GM19043 (cell line): ENCODE measurements at regions not wholly inside any gene's neighbourhood (a gene's known extent, or its start where the extent isn't known, plus 50 kb on each side); places are given as distances from the start of the nearest gene placed in this dataset.
"Not testable (repeated sequence)": the region's sequence is repeated elsewhere in the genome, so short reads cannot be mapped to it uniquely, and the experiment has no call there.

Source experiments
- ATAC-seq: cut with Tn5 transposase; IDR thresholded peaks from one replicate; pipeline ENCODE4 v1.9.1; 2021; ENCODE audit warnings: low read depth; ENCODE audit not compliant: unreplicated experiment

DNA sequence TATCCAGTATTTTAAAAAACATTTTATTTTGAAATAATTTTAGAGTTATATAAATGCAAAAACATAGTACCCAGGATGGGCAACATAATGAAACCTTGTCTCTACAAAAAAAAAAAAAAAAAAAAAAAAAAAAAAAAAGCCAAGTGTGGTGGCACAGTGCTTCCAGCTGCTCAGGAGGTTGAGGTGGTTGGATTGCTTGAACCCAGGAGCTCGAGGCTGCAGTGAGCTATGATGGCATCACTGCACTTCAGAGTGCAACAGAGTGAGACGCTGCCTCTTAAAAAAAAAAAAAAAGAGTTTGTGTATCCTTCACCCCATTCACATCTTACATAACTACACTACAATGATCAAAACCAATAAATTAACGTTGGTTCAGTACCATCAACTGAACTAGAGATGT lies 115.6 kb upstream of the KIF26B start:
- ATAC-seq: no peak

DNA sequence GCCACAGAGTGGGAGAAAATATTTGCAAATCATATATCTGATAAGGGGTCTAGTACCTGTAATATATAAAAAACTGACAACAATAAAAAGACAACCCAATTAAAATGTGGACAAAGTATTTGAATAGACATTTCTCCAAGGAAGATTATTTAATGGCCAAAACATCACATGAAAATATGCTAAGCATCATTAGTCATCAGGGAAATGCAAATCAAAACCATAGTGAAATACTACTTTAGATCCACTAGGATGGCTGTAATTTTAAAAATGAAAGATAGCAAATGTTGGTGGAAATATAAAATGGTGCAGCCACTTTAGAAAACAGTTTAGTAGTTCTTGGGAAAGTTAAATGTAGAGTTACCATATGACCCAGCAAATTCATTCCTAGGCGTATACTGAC lies 118.7 kb upstream of the KIF26B start:
- no peak for ATAC-seq

DNA sequence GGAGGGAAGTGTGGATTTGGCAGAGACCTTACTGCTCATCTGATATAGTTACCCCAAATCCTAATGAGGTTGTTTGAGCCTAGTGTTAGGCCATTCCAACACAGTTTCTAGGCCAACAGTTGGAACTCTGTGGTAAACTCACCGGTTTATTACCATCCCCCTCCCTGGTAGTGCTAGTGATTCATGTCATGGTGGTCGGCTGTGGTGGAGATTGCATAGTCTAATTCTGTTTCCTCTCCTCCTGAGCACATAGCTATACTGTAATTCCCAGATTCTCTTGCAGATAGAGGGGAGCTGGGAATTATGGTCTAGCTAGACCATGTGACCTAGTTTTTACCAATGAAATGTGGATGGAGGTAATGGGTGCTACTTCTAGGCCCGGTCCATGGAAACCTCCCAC lies 123.7 kb upstream of the KIF26B start:
- ATAC-seq: no peak

DNA sequence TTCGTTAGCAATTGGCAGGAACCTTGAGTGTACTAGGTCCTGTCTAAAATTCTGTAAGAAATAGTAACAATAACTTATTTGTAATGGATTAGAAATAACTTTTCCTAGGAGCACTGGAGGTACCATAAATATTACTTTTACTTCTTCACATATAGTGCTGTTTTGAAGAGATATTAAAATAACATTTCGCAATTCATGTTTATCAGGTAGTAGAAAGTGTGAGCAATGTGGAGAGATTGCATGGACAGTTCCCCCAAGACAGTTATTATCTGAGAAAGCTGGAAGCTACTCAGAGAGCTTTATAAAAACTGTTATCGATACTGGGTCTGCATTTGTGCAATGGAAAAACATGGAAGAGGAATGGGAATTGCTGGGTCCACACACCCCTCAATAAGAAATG lies 128.5 kb upstream of the KIF26B start:
- ATAC-seq: no peak

DNA sequence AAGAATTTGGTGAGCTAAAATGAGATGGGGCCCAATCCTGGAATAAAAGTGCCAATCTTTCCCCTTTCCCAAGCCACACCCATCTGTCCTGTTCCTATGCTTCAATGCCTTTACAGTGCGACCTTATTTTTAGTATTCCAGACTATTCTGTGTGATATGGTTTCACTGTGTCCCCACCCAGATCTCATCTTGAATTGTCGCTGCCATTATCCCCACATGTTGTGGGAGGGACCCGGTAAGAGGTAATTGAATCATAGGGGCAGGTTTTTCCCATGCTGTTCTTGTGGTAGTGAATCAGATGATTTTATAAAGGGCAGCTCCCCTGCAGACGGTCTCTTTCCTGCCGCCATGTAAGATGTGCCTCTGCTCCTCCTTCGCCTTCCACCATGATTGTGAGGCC lies 129.3 kb upstream of the KIF26B start:
- no peak for ATAC-seq

DNA sequence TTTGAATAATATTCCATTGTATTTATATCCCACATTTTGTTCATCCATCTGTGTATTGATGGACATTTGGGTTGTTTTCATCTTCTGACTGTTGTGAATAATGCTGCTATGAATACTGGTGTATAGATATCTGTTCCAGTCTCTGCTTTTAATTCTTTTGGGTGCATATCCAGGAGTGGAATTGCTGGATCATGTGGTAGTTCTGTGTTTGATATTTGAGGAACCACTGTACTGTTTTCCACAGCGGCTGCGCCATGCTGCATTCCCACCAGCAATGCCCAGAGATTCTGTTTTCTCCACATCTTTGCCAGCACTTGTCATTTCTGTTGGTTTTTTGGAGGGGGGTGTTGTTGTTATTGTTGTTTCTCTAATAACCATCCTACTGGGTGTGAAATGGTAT lies 131.6 kb upstream of the KIF26B start:
- ATAC-seq: no peak

DNA sequence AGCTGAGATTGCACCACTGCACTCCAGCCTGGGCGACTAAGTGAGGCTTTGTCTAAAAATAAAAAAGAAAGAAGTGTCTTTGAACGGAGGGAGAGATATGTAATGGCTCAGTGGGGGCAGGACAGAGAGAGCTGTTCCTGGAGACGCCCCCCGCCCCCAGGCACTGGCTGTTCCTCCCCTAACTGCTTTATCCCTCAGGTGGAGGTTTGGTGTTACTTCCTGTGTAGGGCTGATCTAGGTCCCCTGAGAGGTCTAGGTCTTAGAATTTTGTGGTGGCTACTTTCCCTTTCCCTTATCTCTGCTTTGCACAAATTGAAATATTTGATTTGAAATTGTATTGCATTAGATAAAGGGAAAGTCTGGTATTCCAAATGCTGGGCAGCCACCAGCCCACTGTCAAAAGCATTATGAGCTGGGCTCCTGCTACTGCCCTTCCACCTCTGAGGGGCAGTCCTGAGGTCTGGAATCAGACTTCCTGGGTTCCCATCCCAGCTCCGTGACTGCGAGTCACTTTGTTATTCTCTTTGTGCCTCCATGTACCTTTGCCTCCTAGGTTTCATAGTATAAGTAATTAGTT lies 134.8 kb upstream of the KIF26B start:
- peak; percentile 86 for ATAC-seq

DNA sequence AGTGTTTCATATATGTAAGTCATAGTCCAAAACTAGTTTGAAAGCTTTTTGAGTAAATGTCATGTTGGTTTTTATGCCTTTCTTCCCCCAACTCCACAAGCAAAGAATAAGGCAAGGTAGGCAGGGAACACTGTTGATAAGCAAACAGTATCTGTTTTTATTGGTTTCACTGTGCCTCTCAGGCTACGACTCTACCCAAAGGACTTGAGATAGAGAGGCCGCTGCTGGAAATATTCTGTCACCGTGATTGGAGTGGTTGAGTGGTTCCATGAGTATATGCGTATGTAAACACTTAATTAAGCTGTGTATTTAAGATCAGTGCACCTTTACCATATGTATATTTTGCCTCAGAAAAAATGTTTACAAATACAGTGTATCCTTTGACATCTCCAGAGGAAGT lies 138.1 kb upstream of the KIF26B start:
- no peak for ATAC-seq

DNA sequence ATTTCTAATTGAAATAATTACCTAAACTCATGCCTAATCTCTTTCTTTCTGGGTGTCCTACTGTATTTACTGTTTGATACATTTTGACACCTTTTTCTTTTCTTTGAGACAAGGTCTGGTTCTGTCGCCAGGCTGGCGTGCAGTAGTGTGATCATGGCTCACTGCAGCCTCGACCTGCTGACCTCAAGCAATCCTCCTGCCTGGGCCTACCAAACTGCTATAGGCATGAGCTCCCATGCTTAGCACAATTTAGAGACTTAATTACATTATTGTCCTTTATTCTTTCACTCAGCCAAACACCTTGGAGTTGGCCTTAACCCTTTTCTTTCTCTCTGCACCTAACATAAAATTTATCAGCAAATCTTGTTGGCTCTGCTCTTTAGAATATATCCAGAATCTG lies 139.8 kb upstream of the KIF26B start:
- ATAC-seq: no peak

DNA sequence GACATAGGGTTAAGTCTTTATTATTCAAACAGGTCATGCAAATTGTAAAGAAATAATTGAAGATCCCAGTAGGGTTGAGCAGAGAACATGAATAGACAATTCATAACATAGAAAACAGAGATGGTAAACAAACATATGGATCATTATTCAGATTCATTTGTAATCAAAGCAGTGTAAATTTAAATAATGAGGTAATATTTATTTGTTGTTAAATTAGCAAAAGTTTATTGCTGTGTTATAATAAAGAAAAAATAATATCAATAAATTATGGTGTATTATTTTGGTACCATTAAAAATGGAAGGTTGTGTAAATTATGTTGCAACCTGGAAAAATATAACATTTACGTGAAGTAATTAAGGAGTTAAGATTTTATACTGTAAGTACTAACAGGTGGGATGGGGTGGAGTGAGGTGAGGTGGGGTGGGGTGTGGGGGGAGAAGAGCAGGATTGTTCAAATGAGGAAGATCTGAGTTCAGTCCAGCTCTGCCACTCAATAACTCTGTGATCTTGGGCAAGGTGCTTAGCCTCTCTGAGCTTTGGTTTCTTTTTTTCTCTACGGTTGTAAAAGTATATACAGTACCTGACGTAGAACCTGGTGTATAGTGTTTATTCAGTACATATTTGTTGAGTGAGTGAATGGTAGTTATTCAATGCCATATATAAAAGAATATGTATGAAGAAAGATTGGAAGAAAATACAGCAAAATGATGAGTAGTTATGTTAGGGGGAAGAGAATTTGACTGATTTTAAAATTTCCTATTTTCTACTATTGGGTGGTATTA lies 140.3 kb upstream of the KIF26B start:
- ATAC-seq: no peak

DNA sequence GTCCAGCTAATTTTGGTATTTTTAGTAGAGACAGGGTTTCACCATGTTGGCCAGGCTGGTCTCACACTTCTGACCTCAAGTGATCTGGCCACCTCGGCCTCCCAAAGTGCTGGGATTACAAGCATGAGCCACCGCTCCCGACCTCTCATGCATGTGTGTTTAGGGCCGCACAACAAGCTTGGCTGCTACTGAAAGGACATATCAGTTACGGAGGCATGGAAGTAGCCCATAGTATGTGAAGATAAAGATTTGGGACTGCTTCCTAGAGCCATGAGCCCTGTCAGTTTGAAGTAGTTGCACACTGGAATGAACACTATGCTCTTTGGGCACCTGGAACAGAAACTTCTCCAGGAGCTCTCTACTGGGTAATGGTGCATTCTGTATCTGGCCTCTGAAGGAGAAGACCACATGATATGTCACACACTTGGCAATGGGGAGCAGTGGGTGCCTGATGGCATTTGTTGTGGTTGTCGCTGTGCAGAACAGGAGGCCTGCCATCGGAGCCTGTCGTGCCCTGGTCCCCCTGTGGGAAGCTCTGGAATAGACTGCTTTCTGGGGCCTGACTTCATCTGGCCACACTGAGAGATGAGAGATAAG lies 144.7 kb upstream of the KIF26B start:
- ATAC-seq: no peak

DNA sequence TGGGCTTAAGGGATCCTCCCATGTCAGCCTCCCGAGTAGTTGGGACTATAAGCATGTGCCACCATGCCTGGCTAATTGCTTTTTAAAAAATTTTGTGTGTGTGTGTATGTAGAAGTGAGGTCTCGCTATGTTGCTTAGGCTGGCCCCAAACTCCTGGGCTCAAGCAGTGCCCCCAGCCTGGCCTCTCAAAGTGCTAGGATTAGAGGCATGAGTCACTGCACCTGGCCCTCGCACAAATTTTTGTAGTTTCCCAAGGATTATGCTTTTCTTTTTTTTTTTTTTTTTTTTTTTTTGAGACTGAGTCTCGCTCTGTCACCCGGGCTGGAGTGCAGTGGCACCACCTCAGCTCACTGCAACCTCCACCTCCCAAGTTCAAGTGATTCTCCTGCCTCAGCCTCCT lies 144.4 kb upstream of the HNRNPU start:
- no peak for ATAC-seq

DNA sequence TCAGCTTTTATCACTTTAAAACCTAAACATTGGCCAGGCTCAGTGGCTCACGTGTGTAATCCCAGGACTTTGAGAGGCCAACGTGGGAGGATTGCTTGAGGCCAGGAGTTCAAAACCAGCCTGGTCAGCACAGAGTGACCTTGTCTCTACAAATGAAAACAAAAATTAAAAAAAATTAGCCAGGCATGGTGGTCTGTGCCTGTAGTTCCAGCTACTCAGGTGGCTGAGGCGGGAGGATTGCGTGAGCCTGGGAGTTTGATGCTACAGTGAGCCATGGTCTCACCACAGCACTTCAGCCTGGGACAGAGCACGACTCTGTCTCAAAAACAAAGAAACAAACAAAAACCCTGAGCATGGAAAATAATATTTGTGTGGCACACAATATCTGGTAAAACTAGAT lies 143.5 kb upstream of the HNRNPU start:
- no peak for ATAC-seq

DNA sequence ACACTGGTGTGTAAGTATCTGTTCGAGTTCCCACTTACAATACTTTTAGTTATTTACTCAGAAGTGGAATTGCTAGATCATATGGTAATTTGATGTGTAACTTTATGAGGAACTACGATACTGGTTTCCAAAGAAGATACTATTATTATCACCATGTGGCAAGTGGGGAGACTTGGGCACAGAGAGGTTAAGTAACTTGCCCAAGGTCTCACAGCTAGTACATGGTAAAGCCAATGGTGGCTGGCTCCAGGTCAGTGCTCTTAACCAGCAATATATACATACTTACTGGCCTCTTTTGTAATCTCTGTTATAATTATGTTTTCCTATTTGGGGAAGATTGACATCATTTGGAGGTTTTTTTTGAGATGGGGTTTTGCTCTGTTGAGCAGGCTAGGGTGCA lies 138.9 kb upstream of the HNRNPU start:
- ATAC-seq: no peak

DNA sequence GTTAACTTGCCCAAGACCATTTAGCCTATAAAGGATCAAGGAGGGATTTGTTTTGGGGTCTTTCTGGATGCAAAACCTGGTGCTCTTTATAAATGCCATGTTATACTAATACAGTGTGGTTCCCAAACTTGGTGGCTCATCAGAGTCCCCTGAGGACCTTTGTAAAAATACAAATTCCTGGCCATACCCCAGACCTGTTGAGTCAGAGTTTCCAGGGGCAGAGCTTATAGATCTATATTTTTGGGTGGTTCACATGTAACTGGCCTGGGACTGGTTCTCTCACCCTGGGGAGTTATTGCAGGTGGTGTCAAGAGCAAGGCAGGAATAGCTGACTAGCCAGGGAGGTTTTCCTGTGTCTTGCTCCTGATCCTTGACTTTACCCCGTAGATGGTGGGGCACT lies 136.9 kb upstream of the HNRNPU start:
- no peak for ATAC-seq

DNA sequence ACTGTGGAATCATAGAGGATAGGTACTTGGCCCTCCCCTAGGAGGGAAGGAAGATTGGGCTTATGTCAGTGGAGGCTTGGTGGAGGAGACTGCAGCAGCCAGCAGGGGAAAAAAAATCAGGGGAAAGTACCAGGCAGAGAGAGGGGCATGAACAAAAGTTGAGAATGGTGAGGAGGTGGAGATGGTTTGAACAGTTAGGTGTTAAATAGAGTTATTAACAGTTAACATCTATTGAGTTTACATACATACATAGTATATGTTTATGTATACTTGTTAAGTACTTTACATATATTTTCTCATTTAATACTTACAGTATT lies 136.5 kb upstream of the HNRNPU start:
- no peak for ATAC-seq

DNA sequence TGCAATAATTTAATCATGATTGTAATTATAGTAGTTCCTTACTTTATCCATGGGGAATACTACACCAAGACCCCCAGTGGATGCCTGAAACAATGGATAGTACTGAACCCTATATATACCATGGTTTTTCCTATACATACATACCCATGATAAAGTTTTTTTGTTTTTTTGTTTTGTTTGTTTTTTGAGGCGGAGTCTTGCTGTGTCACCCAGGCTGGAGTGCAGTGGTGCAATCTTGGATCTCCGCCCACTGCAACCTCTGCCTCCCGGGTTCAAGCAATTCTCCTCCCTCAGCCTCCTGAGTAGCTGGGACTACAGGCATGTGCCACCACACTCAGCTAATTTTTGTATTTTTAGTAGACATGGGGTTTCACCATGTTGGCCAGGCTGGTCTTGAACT lies 135.3 kb upstream of the HNRNPU start:
- not testable (repeated sequence) for ATAC-seq

DNA sequence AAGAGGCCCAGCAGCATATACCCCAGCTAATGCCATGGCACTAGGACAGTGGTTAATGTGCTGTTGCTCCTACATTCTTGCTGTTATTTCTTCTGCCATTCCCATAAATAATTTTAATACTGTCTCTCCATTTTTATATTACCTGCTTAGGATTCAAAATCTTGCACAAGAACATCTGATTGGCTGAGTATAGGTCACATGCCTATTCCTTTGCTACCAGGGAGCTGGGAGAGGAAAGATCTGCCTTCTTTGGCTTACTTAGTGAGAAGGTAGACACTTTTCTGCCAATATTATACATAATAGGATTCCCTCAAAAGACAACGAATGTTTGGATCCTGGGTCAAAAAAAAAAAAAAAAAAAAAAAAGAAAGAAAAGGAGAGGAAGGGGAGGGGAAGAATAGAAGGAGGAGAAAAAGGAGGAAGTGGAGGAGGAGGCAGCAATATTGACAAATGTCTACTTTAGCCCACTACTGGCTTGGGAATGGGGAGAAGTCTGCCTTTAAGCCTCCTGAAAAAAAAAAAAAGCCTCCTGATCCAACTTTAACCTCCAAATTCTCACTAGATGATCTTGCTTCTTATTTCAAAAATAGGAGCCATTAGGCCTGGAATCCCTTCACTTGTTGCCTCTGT lies 134.5 kb upstream of the HNRNPU start:
- ATAC-seq: no peak

DNA sequence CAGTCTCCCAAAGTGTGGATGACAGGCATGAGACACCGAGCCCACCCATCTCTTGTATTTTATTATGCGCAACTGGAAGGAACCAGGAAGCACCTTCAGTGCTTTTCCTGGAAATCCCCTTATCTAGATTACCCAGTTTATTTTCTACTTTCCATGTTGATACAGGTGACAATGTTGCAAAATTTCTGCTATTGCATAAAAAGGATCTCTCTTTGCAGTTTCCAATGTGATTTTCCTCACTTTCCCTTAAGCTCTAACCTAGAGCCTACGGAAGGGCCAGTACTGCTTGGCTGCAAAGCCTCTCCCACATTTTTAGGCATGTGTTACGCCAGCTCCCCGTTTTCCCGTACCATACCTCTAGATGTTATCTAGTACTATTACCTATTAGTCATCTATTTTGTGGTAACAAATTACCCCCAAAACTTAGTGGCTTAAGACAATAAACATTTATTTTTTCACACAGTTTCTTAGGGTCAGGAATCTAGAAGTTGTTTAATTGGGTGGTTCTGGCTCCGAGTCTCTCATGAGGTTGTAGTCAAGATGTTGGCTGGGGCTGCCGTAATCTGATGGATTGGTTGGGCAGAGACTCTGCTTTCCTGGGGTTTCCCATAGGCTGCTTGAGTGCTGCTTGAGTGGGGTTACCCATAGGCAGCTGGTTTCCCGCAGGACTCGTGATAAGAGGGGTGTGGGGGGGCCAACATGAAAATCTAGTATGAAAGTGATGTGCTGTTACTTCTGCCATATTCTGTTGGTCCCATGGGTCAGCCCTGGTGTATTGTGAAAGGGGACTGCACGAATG lies 131.5 kb upstream of the HNRNPU start:
- ATAC-seq: no peak

DNA sequence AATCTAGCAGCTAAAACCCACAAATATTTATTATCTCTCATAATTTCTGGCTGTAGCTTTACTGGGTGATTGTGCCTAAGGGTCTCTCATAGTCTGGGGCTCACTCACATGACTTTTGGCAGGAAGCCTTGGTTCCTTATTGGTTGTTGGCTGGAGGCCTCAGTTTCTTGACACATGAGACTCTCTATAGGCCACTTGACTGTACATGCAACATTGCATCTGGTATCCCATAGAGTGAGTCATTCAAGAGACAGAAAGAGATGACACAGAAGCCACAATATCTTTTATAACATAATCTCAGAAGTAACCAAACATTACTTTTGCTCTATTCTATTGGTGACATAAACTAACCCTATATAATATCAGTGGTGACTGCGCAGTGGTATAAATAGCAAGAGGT lies 128.5 kb upstream of the HNRNPU start:
- ATAC-seq: no peak

DNA sequence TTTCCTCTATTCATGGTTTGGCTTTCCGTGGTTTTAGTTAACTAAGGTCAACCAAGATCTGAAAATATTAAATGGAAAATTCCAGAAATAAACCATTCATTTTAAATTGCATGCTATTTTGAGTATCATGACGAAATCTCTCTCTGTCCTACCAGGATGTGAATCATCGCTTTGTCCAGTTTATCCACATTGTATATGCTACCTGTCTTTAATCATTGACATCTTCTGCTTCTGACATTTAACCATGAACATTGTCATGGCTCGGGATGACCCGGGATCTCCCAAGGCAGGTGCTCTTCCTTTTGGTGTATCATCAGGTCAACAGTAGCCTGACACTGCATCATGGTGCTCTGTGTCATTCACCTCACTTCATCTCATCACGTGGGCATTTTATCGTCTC lies 125.5 kb upstream of the HNRNPU start:
- ATAC-seq: no peak
